GM21367 (cell line): ENCODE measurements at regions not wholly inside any gene's neighbourhood (a gene's known extent, or its start where the extent isn't known, plus 50 kb on each side); places are given as distances from the start of the nearest gene placed in this dataset.
"Not testable (repeated sequence)": the region's sequence is repeated elsewhere in the genome, so short reads cannot be mapped to it uniquely, and the experiment has no call there.

ENCODE experiments used
- ATAC-seq: cut with Tn5 transposase; IDR thresholded peaks from one replicate; pipeline ENCODE4 v1.9.1; 2021; ENCODE audit not compliant: unreplicated experiment

GRCh38 chr10:64374346-64374745, 853.1 kb downstream of the REEP3 start:
- no peak for ATAC-seq

- ATAC-seq = no peak
Observed at GRCh38 chr10:64376167-64376566, 855.0 kb downstream of the REEP3 start.

- ATAC-seq = no peak
Observed at GRCh38 chr10:64379898-64380297, 858.7 kb downstream of the REEP3 start.

- no peak for ATAC-seq
Observed at GRCh38 chr10:64385355-64385754, 864.2 kb downstream of the REEP3 start.

- no peak for ATAC-seq
Observed at GRCh38 chr10:64394744-64395143, 873.5 kb downstream of the REEP3 start.

GRCh38 chr10:64396105-64396708, 875.0 kb downstream of the REEP3 start:
- ATAC-seq = no peak

GRCh38 chr10:64397125-64397524, 875.9 kb downstream of the REEP3 start:
- no peak for ATAC-seq

- ATAC-seq = no peak
Observed at GRCh38 chr10:64408391-64409183, 887.4 kb downstream of the REEP3 start.

GRCh38 chr10:64409349-64409748, 888.1 kb downstream of the REEP3 start:
- ATAC-seq = no peak

GRCh38 chr10:64416011-64416410, 894.8 kb downstream of the REEP3 start:
- ATAC-seq = no peak

GRCh38 chr10:64419461-64419860, 898.3 kb downstream of the REEP3 start:
- no peak for ATAC-seq

- no peak for ATAC-seq
Observed at GRCh38 chr10:64426745-64427144, 905.5 kb downstream of the REEP3 start.

- ATAC-seq = no peak
Observed at GRCh38 chr10:64430690-64431323, 909.6 kb downstream of the REEP3 start.

- not testable (repeated sequence) for ATAC-seq
Observed at GRCh38 chr10:64441872-64442271, 920.7 kb downstream of the REEP3 start.

GRCh38 chr10:64444163-64444562, 923.0 kb downstream of the REEP3 start:
- ATAC-seq = no peak

- ATAC-seq = no peak
Observed at GRCh38 chr10:64444564-64444963, 923.4 kb downstream of the REEP3 start.

- no peak for ATAC-seq
Observed at GRCh38 chr10:64449603-64450002, 928.4 kb downstream of the REEP3 start.

GRCh38 chr10:64450312-64450711, 929.1 kb downstream of the REEP3 start:
- no peak for ATAC-seq

GRCh38 chr10:64454962-64455361, 933.8 kb downstream of the REEP3 start:
- ATAC-seq = no peak

GRCh38 chr10:64458306-64458705, 937.1 kb downstream of the REEP3 start:
- no peak for ATAC-seq

- no peak for ATAC-seq
Observed at GRCh38 chr10:64463406-64463805, 942.2 kb downstream of the REEP3 start.

GRCh38 chr10:64465653-64466052, 944.5 kb downstream of the REEP3 start:
- no peak for ATAC-seq
